ENCODE measurements at regions not wholly inside any gene's neighbourhood (a gene's known extent, or its start where the extent isn't known, plus 50 kb on each side); places are given as distances from the start of the nearest gene placed in this dataset.

DNA sequence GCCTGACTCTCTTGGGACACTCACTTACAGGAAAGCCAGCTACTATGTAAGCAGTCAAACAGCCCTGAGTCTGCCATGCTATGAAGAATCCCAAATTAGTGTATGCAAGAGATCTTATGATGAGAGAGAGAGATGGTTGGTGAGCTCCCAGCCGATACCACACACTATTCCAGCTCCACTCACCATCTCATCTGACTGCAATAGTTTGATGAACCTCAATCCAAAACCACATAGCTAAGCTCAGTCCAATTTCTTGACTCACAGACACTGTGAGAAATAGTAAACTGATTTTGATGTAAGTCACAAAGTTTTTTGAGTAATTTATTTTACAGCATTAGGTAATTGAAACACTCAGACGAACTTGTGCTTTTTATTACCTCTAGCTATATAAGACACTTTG is 441.4 kb downstream of the COL12A1 start:
- TF ChIP-seq ZNF274 (IDR thresholded peaks at IDR 0.05; ENCODE audit: low read depth, low read length): no peak
- no peak for TF ChIP-seq SUZ12 (IDR thresholded peaks at IDR 0.05; ENCODE audit: extremely low read depth, insufficient read depth, insufficient read length)
- no peak for TF ChIP-seq YY1 (IDR thresholded peaks at IDR 0.05; ENCODE audit: insufficient read depth, insufficient read length)

Data from NT2/D1 (cell line).